ENCODE measurements at regions not wholly inside any gene's neighbourhood (a gene's known extent, or its start where the extent isn't known, plus 50 kb on each side); places are given as distances from the start of the nearest gene placed in this dataset.
A peak's percentile ranks its signal among the peaks of the same experiment; 100 is the strongest.

GRCh38 chr9:87792831-87793288 lies 66.9 kb downstream of the CTSL start:
- Mint-ChIP-seq H3K36me3 (ENCODE audit: insufficient read depth) (no peaks in the 10 kb centered on the region), H3K4me3 (ENCODE audit: low read depth) (no peak overlapping the region), H3K27ac (no peak overlapping the region), H3K4me1 (ENCODE audit: low read depth) (peaks cover 16% of the 10 kb centered on the region), H3K9me3 (ENCODE audit: low read depth) (no peaks in the 10 kb centered on the region), H3K27me3 (no peaks in the 10 kb centered on the region)
- TF ChIP-seq CTCF (IDR thresholded peaks at IDR 0.05; ENCODE audit: unreplicated experiment): no peak
- no peak for DNase-seq (ENCODE audit: low spot score, unreplicated experiment)

- H3K36me3 Mint-ChIP-seq (ENCODE audit: insufficient read depth): no peaks in the 10 kb centered on the region
- DNase-seq (ENCODE audit: low spot score, unreplicated experiment): no peak
- H3K27ac Mint-ChIP-seq: no peak overlapping the region
- no peak overlapping the region for H3K4me3 Mint-ChIP-seq (ENCODE audit: low read depth)
- no peak for TF ChIP-seq CTCF (IDR thresholded peaks at IDR 0.05; ENCODE audit: unreplicated experiment)
- no peaks in the 10 kb centered on the region for H3K9me3 Mint-ChIP-seq (ENCODE audit: low read depth)
- H3K4me1 Mint-ChIP-seq (ENCODE audit: low read depth): peaks cover 18% of the 10 kb centered on the region
- no peaks in the 10 kb centered on the region for H3K27me3 Mint-ChIP-seq
Observed at GRCh38 chr9:87793292-87793691, 67.4 kb downstream of the CTSL start.

GRCh38 chr9:87795178-87795577 lies 69.3 kb downstream of the CTSL start:
- H3K9me3 Mint-ChIP-seq (ENCODE audit: low read depth): no peaks in the 10 kb centered on the region
- no peak for TF ChIP-seq CTCF (IDR thresholded peaks at IDR 0.05; ENCODE audit: unreplicated experiment)
- no peak for DNase-seq (ENCODE audit: low spot score, unreplicated experiment)
- no peak overlapping the region for H3K27ac Mint-ChIP-seq
- H3K4me1 Mint-ChIP-seq (ENCODE audit: low read depth): peaks cover 20% of the 10 kb centered on the region
- H3K36me3 Mint-ChIP-seq (ENCODE audit: insufficient read depth): no peaks in the 10 kb centered on the region
- peaks cover 3% of the 10 kb centered on the region for H3K27me3 Mint-ChIP-seq
- no peak overlapping the region for H3K4me3 Mint-ChIP-seq (ENCODE audit: low read depth)

GRCh38 chr9:87796196-87796595 lies 70.3 kb downstream of the CTSL start:
- no peaks in the 10 kb centered on the region for H3K9me3 Mint-ChIP-seq (ENCODE audit: low read depth)
- no peak overlapping the region for H3K4me3 Mint-ChIP-seq (ENCODE audit: low read depth)
- H3K27me3 Mint-ChIP-seq: peaks cover 3% of the 10 kb centered on the region
- no peaks in the 10 kb centered on the region for H3K36me3 Mint-ChIP-seq (ENCODE audit: insufficient read depth)
- no peak for TF ChIP-seq CTCF (IDR thresholded peaks at IDR 0.05; ENCODE audit: unreplicated experiment)
- peaks cover 25% of the 10 kb centered on the region for H3K4me1 Mint-ChIP-seq (ENCODE audit: low read depth)
- H3K27ac Mint-ChIP-seq: peak overlapping the region; percentile 17
- no peak for DNase-seq (ENCODE audit: low spot score, unreplicated experiment)

- H3K27ac Mint-ChIP-seq: no peak overlapping the region
- peaks cover 3% of the 10 kb centered on the region for H3K27me3 Mint-ChIP-seq
- H3K4me1 Mint-ChIP-seq (ENCODE audit: low read depth): peaks cover 27% of the 10 kb centered on the region
- TF ChIP-seq CTCF (IDR thresholded peaks at IDR 0.05; ENCODE audit: unreplicated experiment): no peak
- H3K36me3 Mint-ChIP-seq (ENCODE audit: insufficient read depth): no peaks in the 10 kb centered on the region
- H3K4me3 Mint-ChIP-seq (ENCODE audit: low read depth): no peak overlapping the region
- H3K9me3 Mint-ChIP-seq (ENCODE audit: low read depth): no peaks in the 10 kb centered on the region
- no peak for DNase-seq (ENCODE audit: low spot score, unreplicated experiment)
Observed at GRCh38 chr9:87798261-87798833, 72.4 kb downstream of the CTSL start.

Measured in progenitor cell of endocrine pancreas (in vitro differentiated cells).